ENCODE measurements at regions not wholly inside any gene's neighbourhood (a gene's known extent, or its start where the extent isn't known, plus 50 kb on each side); places are given as distances from the start of the nearest gene placed in this dataset.

GRCh38 chr16:88323041-88323440 is 59.7 kb upstream of the ZNF469 start:
- TF ChIP-seq, protein P1, sequence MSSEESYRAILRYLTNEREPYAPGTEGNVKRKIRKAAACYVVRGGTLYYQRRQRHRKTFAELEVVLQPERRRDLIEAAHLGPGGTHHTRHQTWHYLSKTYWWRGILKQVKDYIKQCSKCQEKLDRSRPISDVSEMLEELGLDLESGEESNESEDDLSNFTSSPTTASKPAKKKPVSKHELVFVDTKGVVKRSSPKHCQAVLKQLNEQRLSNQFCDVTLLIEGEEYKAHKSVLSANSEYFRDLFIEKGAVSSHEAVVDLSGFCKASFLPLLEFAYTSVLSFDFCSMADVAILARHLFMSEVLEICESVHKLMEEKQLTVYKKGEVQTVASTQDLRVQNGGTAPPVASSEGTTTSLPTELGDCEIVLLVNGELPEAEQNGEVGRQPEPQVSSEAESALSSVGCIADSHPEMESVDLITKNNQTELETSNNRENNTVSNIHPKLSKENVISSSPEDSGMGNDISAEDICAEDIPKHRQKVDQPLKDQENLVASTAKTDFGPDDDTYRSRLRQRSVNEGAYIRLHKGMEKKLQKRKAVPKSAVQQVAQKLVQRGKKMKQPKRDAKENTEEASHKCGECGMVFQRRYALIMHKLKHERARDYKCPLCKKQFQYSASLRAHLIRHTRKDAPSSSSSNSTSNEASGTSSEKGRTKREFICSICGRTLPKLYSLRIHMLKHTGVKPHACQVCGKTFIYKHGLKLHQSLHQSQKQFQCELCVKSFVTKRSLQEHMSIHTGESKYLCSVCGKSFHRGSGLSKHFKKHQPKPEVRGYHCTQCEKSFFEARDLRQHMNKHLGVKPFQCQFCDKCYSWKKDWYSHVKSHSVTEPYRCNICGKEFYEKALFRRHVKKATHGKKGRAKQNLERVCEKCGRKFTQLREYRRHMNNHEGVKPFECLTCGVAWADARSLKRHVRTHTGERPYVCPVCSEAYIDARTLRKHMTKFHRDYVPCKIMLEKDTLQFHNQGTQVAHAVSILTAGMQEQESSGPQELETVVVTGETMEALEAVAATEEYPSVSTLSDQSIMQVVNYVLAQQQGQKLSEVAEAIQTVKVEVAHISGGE (tag by site-specific recombination; conservative IDR thresholded peaks at IDR 0.05; ENCODE audit: low read depth): no peak
- no peak for TF ChIP-seq ZNF747 (tag by site-specific recombination; IDR thresholded peaks at IDR 0.05)
- TF ChIP-seq, protein P2, sequence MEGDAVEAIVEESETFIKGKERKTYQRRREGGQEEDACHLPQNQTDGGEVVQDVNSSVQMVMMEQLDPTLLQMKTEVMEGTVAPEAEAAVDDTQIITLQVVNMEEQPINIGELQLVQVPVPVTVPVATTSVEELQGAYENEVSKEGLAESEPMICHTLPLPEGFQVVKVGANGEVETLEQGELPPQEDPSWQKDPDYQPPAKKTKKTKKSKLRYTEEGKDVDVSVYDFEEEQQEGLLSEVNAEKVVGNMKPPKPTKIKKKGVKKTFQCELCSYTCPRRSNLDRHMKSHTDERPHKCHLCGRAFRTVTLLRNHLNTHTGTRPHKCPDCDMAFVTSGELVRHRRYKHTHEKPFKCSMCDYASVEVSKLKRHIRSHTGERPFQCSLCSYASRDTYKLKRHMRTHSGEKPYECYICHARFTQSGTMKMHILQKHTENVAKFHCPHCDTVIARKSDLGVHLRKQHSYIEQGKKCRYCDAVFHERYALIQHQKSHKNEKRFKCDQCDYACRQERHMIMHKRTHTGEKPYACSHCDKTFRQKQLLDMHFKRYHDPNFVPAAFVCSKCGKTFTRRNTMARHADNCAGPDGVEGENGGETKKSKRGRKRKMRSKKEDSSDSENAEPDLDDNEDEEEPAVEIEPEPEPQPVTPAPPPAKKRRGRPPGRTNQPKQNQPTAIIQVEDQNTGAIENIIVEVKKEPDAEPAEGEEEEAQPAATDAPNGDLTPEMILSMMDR (tag by site-specific recombination; IDR thresholded peaks at IDR 0.05): no peak
- no peak for TF ChIP-seq ZNF555 (tag by site-specific recombination; conservative IDR thresholded peaks at IDR 0.05)
- no peak for TF ChIP-seq YY1 (tag by site-specific recombination; IDR thresholded peaks at IDR 0.05)
